ENCODE measurements at regions not wholly inside any gene's neighbourhood (a gene's known extent, or its start where the extent isn't known, plus 50 kb on each side); places are given as distances from the start of the nearest gene placed in this dataset.

GRCh38 chr2:134190062-134190806 is 63.6 kb upstream of the MGAT5 start:
- DNase-seq (ENCODE audit: extremely low read depth in 1 of 2, low read depth in 1 of 2): no peak

- no peak for DNase-seq (ENCODE audit: extremely low read depth in 1 of 2, low read depth in 1 of 2)
These were observed 63.1 kb upstream of the MGAT5 start for GRCh38 chr2:134190807-134191203.

DNA sequence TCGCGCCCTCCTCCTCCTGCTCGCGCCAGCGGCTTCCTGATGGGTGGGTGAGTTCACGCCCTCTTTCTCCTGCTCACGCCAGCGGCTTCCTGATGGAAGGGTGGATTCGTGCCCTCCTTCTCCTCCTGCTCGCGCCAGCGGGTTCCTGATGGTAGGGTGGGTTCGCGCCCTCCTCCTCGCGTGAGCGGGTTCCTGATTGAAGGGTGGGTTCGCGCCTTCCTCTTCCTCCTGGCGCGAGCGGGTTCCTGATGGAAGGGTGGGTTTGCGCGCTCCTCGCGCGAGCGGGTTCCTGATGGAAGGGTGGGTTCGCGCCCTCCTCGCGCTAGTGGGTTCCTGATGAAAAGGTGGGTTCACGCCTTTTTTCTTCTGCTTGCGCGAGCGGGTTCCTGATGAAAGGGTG is 62.0 kb upstream of the MGAT5 start:
- DNase-seq (ENCODE audit: extremely low read depth in 1 of 2, low read depth in 1 of 2): no peak

GRCh38 chr2:134193006-134193405 is 60.9 kb upstream of the MGAT5 start:
- no peak for DNase-seq (ENCODE audit: extremely low read depth in 1 of 2, low read depth in 1 of 2)

GRCh38 chr2:134194519-134194918 is 59.4 kb upstream of the MGAT5 start:
- no peak for DNase-seq (ENCODE audit: extremely low read depth in 1 of 2, low read depth in 1 of 2)

DNA sequence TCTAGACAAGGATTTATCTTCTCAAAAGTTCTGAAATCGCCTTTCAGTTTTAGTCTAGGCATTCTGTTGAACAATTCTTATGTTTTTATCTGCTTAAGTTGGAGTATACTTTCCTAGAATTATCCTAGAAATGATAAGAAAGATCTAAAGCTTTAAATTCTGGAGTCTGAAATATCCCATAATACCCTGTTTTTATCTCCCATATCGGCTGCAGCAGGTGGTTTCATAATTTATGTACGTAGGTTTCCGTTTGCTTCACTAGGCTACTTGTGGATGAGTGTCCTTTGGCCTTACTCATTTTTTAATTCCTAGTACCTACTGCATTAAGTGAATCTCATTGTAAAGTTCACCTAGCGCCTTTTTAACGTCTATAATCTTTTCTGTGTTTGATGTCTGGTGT is 58.5 kb upstream of the MGAT5 start:
- DNase-seq (ENCODE audit: extremely low read depth in 1 of 2, low read depth in 1 of 2): no peak

DNA sequence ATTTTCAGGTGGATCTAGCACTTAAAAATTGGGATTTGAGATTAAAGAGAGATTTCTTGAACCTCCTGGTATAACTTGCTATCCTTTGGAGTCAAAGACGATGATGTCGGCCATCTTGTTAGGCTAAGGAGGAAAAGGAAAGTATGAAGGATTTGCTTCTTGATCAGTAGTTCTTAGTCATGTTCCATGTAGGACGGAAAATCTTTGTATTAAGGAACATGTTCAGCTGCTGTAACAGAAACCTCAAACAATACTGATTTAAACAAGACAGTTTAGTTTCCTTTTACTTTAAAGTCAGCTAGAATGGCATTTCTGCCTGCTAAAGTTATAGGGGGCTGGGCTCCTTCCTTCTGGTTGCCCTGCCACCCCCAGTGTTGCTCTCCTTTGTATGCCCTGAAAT is 56.4 kb upstream of the MGAT5 start:
- no peak for DNase-seq (ENCODE audit: extremely low read depth in 1 of 2, low read depth in 1 of 2)

DNA sequence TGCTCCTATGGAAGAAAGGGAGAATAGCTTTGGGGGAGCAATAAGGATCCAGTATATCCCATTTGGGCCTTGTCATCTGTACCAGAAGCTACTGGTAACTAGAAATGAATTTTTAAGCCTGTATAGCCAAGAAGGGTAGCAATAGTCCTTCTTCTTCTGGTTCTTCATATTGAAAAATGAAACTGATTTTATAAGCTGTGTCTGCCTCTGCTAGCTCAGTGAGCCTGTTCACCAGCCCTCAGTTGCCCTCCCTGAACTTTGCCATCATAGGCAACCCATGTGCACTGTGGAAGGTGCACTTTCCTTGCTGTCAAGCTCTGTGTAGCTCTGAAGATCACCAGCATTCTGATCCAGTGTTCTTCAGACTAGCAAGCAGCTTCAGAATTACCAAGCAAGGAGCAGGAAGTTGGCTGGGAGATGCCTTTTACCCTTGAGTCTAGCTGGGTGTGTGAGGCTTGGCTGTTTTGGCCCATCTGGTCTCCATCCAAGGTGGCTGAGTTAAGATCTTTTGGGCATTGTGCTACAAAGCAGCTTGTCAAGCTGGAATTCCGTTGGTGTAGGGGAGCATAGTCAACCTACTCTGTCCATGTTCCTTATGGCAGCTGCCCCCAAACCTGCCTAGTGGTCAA is 55.8 kb upstream of the MGAT5 start:
- DNase-seq (ENCODE audit: extremely low read depth in 1 of 2, low read depth in 1 of 2): no peak

- DNase-seq (ENCODE audit: extremely low read depth in 1 of 2, low read depth in 1 of 2): no peak
These were observed 54.7 kb upstream of the MGAT5 start for GRCh38 chr2:134199123-134199522.

DNA sequence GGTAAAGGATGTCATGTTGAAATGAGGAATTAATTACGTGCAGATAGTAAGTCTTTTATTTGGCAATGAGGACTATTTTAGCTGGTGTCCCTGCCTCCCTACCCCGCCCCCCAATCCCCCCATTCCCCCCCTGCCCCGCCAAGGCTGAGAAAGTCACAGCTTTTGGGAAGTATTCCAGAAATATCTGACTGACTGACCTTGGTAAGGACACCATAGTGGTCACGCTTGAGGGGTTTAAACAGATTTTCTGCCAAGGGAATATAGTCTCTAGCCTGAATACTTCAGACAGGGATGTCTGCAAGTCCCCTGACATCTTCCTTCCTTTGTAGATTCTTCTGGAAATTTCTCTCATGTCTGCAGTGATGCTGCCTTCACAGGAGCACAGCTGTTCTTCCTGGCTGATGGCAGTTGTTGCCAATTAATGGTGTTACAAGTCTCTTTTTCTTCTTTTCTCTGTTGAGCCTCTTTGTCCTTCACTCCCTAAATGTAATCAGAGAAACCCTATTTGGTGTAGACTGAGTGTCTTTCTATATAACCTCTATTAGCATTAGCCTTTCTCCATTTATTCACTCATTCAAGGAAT is 53.7 kb upstream of the MGAT5 start:
- DNase-seq (ENCODE audit: extremely low read depth in 1 of 2, low read depth in 1 of 2): no peak

- no peak for DNase-seq (ENCODE audit: extremely low read depth in 1 of 2, low read depth in 1 of 2)
These were observed 52.3 kb upstream of the MGAT5 start for GRCh38 chr2:134201533-134201932.

GRCh38 chr2:134202371-134202770 is 51.5 kb upstream of the MGAT5 start:
- DNase-seq (ENCODE audit: extremely low read depth in 1 of 2, low read depth in 1 of 2): no peak

- DNase-seq (ENCODE audit: extremely low read depth in 1 of 2, low read depth in 1 of 2): no peak
These were observed 50.7 kb upstream of the MGAT5 start for GRCh38 chr2:134203175-134203574.
